ENCODE measurements at regions not wholly inside any gene's neighbourhood (a gene's known extent, or its start where the extent isn't known, plus 50 kb on each side); places are given as distances from the start of the nearest gene placed in this dataset.
A peak's percentile ranks its signal among the peaks of the same experiment; 100 is the strongest.

DNA sequence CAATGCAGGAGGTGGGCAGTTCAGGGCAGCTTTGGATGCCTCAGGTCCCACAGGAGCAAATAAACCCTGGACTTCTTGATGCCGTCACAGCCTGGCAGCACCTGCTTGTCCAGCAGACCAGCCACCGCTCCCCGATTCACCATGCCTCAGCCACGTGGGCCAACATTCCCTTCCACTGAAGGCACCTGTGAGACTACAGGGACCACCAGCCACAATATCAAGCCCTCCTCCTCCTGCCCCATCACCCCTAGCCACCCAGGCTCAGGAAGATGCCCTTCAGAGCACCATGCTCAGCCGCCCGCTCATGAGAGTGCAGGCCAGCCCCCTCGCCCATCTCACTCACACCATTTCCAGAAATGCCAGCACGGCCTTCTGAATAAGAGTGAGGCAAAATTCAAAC lies 234.7 kb downstream of the SYK start:
- ChIA-PET CTCF (interaction anchor here (1.3 to 2.9 kb wide), 5 partner anchors 53 to 390 kb away, joined by 3 to 17 read pairs (median 11); partner anchors contain the start of gene NFIL3), POLR2A (no interaction called here)
- no peak overlapping the region for H3K4me3 ChIP-seq (ENCODE audit: low read depth, low read length)
- H3K36me3 ChIP-seq (ENCODE audit: control insufficient read depth, insufficient read depth, low read length), result no peaks in the 10 kb centered on the region
- TF ChIP-seq, protein P1, sequence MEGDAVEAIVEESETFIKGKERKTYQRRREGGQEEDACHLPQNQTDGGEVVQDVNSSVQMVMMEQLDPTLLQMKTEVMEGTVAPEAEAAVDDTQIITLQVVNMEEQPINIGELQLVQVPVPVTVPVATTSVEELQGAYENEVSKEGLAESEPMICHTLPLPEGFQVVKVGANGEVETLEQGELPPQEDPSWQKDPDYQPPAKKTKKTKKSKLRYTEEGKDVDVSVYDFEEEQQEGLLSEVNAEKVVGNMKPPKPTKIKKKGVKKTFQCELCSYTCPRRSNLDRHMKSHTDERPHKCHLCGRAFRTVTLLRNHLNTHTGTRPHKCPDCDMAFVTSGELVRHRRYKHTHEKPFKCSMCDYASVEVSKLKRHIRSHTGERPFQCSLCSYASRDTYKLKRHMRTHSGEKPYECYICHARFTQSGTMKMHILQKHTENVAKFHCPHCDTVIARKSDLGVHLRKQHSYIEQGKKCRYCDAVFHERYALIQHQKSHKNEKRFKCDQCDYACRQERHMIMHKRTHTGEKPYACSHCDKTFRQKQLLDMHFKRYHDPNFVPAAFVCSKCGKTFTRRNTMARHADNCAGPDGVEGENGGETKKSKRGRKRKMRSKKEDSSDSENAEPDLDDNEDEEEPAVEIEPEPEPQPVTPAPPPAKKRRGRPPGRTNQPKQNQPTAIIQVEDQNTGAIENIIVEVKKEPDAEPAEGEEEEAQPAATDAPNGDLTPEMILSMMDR (IDR thresholded peaks at IDR 0.05; ENCODE audit: insufficient read depth, low read depth, low read length), result no peak
- no peak for DNase-seq (ENCODE audit: low read depth)
- no peaks in the 10 kb centered on the region for H3K27me3 ChIP-seq (ENCODE audit: control insufficient read depth, insufficient read depth, low read length)

DNA sequence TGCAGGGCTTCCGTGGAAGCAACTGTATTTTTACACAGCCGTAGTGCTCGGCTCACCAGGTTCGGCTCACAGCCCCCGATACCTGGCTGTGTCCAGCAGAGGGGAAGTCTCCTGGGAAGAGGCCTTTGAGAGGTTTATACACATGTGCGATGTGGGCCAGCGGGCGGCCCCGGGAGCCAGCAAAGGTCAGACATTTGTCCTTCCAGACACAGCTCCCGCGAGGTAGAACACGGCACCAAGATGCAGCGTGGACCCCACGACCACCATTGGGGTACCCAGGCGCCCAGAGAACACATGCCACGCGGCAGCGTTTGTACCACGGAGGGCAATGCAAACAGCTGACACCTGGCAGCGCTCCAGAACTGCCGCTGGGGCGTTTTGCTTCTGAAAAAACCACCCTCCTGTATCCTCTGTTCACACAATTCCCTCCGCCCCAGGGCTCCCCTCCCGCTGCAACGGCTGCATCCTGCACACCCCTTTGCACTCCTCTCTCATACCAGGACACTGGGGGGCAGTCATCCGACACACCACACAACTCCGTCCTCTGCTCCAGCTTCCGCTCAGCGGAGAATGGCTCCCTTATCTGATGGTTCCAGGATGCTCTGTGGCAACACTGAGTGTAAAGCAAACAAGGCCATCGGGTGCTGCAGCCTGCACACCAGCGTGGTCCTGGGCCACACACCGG lies 235.3 kb downstream of the SYK start:
- DNase-seq (ENCODE audit: low read depth), result no peak
- ChIA-PET CTCF (interaction anchor here (0.5 to 2.9 kb wide), 12 partner anchors 10 to 397 kb away, joined by 3 to 17 read pairs (median 4); partner anchors contain the start of gene NFIL3), POLR2A (interaction anchor here (0.6 kb wide), 1 partner anchor 151 kb away, joined by 3 read pairs; no protein-coding TSS in a partner anchor)
- Histone ChIP-seq H3K36me3 (ENCODE audit: control insufficient read depth, insufficient read depth, low read length) (no peaks in the 10 kb centered on the region), H3K27me3 (ENCODE audit: control insufficient read depth, insufficient read depth, low read length) (no peaks in the 10 kb centered on the region), H3K4me3 (ENCODE audit: low read depth, low read length) (no peak overlapping the region)
- TF ChIP-seq, protein P1 (IDR thresholded peaks at IDR 0.05; ENCODE audit: insufficient read depth, low read depth, low read length), result peak; percentile 76

DNA sequence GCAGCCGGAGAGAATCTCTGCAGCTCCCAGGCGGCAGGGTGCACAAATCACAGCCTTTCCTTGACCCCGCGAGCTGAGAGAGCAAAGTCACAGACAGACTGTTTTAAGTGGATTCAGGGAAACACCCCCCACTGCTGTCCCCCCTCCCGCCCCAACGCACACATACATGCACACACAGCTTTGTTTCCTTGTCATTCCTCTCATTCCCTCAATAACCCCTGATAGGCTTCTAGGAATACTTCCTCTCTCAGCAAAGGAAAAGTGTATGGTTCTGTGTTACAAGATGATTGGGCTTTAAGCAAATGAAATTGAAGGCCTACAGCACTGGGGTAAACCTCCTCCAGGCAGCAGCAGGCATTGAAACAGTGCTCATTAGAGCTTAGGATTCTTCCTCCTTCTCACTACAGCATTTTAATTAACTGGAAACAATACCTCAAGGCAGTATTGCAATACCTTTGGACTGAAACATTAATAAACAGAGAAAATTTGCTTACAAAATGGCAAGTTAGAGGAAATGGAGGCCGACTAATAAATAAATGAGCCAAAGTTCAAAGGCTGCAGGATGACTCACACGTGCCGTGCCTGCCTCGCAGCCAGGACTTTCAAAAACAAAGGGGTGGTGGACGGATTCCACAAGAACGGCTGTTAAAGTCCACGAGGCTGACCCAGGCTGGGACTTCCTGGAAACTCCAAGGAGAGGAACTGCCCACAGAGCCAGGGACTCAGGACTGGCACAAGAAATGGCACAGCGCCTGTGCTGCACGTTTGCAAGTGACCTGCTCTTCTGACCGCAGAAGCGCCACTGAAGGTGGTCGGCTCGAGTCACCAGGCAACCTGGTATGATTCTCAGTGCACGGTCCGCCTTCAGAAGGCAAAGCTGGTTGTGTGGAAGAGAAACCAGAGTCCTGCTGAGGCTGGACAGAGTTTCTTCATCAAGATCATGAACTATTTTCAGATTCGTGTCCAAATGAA lies 236.2 kb downstream of the SYK start:
- TF ChIP-seq, protein P1 (IDR thresholded peaks at IDR 0.05; ENCODE audit: insufficient read depth, low read depth, low read length), result no peak
- POLR2A ChIA-PET, result no interaction called here
- Histone ChIP-seq H3K4me3 (ENCODE audit: low read depth, low read length) (no peak overlapping the region), H3K36me3 (ENCODE audit: control insufficient read depth, insufficient read depth, low read length) (no peaks in the 10 kb centered on the region), H3K27me3 (ENCODE audit: control insufficient read depth, insufficient read depth, low read length) (no peaks in the 10 kb centered on the region)
- peak; percentile 62 for DNase-seq (ENCODE audit: low read depth)
- CTCF ChIA-PET, result interaction anchor here (0.5 to 2.9 kb wide), 13 partner anchors 11 to 651 kb away, joined by 3 to 17 read pairs (median 4); partner anchors contain the start of gene NFIL3

DNA sequence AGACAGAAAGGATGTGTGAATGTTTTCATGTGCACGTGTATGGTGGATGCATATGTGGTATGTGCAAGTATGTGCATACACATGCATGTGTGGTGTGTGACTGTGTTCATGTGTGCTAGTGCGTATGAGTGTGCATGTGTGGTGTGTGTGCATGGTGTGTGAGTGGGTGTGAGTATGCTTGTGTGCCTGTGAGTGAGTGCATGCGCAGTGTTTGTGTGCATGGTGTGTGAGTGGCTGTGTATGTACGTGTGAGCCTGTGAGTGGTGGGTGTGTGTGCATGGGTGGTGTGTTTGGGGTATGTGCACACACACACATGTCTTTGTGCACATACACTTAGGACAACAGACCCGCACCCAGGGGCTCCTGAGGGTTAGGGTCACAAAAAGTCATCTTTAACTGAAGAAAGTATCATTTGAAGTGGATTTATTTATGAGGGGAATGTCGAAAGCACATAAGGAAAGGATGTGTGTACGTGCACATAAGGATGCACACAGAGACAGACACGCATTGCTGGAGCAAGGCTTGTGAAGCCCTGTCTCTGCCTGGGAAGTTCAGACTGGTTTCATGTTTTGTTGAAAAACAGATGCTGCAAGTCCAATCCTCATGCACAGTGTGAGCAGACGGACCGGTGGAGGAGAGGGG lies 237.0 kb downstream of the SYK start:
- Histone ChIP-seq H3K27me3 (ENCODE audit: control insufficient read depth, insufficient read depth, low read length) (no peaks in the 10 kb centered on the region), H3K36me3 (ENCODE audit: control insufficient read depth, insufficient read depth, low read length) (no peaks in the 10 kb centered on the region), H3K4me3 (ENCODE audit: low read depth, low read length) (no peak overlapping the region)
- TF ChIP-seq, protein P1 (IDR thresholded peaks at IDR 0.05; ENCODE audit: insufficient read depth, low read depth, low read length), result no peak
- DNase-seq (ENCODE audit: low read depth), result no peak
- POLR2A ChIA-PET, result no interaction called here
- CTCF ChIA-PET, result interaction anchor here (1.6 to 2.9 kb wide), 4 partner anchors 124 to 395 kb away, joined by 7 to 17 read pairs (median 9); no protein-coding TSS in a partner anchor
